ENCODE measurements at regions not wholly inside any gene's neighbourhood (a gene's known extent, or its start where the extent isn't known, plus 50 kb on each side); places are given as distances from the start of the nearest gene placed in this dataset.

GRCh38 chr2:226275215-226275614 lies 524.4 kb downstream of the IRS1 start:
- TF ChIP-seq EGR1 (IDR thresholded peaks at IDR 0.05; ENCODE audit: low read depth in 2 of 2) (no peak), TAF1 (conservative IDR thresholded peaks at IDR 0.05) (no peak), FOXA1 (IDR thresholded peaks at IDR 0.05) (no peak), ATF3 (IDR thresholded peaks at IDR 0.05) (no peak), RAD21 (IDR thresholded peaks at IDR 0.05) (no peak), SP1 (IDR thresholded peaks at IDR 0.05) (no peak), YY1 (IDR thresholded peaks at IDR 0.05) (no peak), RXRA (IDR thresholded peaks at IDR 0.05) (no peak), FOXA2 (IDR thresholded peaks at IDR 0.05) (no peak), NR2F2 (IDR thresholded peaks at IDR 0.05) (no peak), ZBTB33 (IDR thresholded peaks at IDR 0.05) (no peak), CTCF (IDR thresholded peaks at IDR 0.05; ENCODE audit: low read depth, low read length, missing input control) (no peak)
- TF ChIP-seq, protein P1, sequence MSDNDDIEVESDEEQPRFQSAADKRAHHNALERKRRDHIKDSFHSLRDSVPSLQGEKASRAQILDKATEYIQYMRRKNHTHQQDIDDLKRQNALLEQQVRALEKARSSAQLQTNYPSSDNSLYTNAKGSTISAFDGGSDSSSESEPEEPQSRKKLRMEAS (IDR thresholded peaks at IDR 0.05), result no peak
- TF ChIP-seq, protein P2, sequence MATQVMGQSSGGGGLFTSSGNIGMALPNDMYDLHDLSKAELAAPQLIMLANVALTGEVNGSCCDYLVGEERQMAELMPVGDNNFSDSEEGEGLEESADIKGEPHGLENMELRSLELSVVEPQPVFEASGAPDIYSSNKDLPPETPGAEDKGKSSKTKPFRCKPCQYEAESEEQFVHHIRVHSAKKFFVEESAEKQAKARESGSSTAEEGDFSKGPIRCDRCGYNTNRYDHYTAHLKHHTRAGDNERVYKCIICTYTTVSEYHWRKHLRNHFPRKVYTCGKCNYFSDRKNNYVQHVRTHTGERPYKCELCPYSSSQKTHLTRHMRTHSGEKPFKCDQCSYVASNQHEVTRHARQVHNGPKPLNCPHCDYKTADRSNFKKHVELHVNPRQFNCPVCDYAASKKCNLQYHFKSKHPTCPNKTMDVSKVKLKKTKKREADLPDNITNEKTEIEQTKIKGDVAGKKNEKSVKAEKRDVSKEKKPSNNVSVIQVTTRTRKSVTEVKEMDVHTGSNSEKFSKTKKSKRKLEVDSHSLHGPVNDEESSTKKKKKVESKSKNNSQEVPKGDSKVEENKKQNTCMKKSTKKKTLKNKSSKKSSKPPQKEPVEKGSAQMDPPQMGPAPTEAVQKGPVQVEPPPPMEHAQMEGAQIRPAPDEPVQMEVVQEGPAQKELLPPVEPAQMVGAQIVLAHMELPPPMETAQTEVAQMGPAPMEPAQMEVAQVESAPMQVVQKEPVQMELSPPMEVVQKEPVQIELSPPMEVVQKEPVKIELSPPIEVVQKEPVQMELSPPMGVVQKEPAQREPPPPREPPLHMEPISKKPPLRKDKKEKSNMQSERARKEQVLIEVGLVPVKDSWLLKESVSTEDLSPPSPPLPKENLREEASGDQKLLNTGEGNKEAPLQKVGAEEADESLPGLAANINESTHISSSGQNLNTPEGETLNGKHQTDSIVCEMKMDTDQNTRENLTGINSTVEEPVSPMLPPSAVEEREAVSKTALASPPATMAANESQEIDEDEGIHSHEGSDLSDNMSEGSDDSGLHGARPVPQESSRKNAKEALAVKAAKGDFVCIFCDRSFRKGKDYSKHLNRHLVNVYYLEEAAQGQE (IDR thresholded peaks at IDR 0.05), result no peak
- Histone ChIP-seq H3K27me3 (ENCODE audit: control insufficient read depth in 4 of 4, insufficient read depth in 4 of 4, low read length in 3 of 4) (no peaks in the 10 kb centered on the region), H3K9me3 (ENCODE audit: control insufficient read depth in 4 of 4, low read length in 3 of 4) (no peaks in the 10 kb centered on the region), H3K36me3 (ENCODE audit: control insufficient read depth in 4 of 4, insufficient read depth in 3 of 4, low read depth in 1 of 4, low read length in 3 of 4) (no peaks in the 10 kb centered on the region), H3K9ac (ENCODE audit: low read depth in 1 of 2, low read length in 2 of 2) (no peak overlapping the region), H3K4me3 (ENCODE audit: low read depth in 1 of 3, low read length in 3 of 3) (no peak overlapping the region), H3K4me1 (ENCODE audit: control insufficient read depth in 4 of 4, insufficient read depth in 4 of 4, low read length in 3 of 4) (no peaks in the 10 kb centered on the region), H3K27ac (ENCODE audit: low read depth in 1 of 2, low read length in 2 of 2) (no peak overlapping the region)
- 86% methylated on average over 1 of the region's 1 CpG for WGBS
- no peak for DNase-seq (ENCODE audit: low spot score)

DNA sequence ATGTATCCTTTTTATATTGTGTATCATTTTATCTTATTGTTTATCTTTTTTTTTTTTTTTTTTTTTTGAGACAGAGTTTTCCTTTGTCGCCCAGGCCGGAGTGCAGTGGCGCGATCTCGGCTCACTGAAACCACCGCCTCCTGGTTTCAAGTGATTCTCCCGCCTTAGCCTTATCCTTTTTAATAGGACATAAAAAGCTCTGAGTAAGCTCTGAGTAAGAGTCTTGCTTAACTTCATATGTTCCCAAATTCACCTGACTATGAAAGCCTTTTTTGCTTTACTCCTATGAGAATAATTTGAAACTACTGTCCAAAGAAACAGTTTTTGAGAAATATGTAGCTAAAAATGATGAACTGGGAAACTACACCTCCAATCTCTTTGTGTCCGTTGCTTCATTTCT lies 525.5 kb downstream of the IRS1 start:
- DNase-seq (ENCODE audit: low spot score), result no peak
- Histone ChIP-seq H3K27me3 (ENCODE audit: control insufficient read depth in 4 of 4, insufficient read depth in 4 of 4, low read length in 3 of 4) (no peaks in the 10 kb centered on the region), H3K36me3 (ENCODE audit: control insufficient read depth in 4 of 4, insufficient read depth in 3 of 4, low read depth in 1 of 4, low read length in 3 of 4) (no peaks in the 10 kb centered on the region), H3K9ac (ENCODE audit: low read depth in 1 of 2, low read length in 2 of 2) (no peak overlapping the region), H3K9me3 (ENCODE audit: control insufficient read depth in 4 of 4, low read length in 3 of 4) (no peaks in the 10 kb centered on the region), H3K27ac (ENCODE audit: low read depth in 1 of 2, low read length in 2 of 2) (no peak overlapping the region), H3K4me1 (ENCODE audit: control insufficient read depth in 4 of 4, insufficient read depth in 4 of 4, low read length in 3 of 4) (no peaks in the 10 kb centered on the region), H3K4me3 (ENCODE audit: low read depth in 1 of 3, low read length in 3 of 3) (no peak overlapping the region)
- TF ChIP-seq ATF3 (IDR thresholded peaks at IDR 0.05) (no peak), JUND (IDR thresholded peaks at IDR 0.05) (no peak), RAD21 (IDR thresholded peaks at IDR 0.05) (no peak), HNF4G (IDR thresholded peaks at IDR 0.05) (no peak)
- 91% methylated on average over 8 of the region's 8 CpGs for WGBS

Measured in liver (tissue), 8 donors.